NCI-H524 treated with DMSO at 0.1 percent for 48 hours (cell line): ENCODE measurements at regions not wholly inside any gene's neighbourhood (a gene's known extent, or its start where the extent isn't known, plus 50 kb on each side); places are given as distances from the start of the nearest gene placed in this dataset.

ENCODE experiments used
- DNase-seq: peaks from one replicate; lab custom pipeline; 2025; lab: John Stamatoyannopoulos, UW

DNA sequence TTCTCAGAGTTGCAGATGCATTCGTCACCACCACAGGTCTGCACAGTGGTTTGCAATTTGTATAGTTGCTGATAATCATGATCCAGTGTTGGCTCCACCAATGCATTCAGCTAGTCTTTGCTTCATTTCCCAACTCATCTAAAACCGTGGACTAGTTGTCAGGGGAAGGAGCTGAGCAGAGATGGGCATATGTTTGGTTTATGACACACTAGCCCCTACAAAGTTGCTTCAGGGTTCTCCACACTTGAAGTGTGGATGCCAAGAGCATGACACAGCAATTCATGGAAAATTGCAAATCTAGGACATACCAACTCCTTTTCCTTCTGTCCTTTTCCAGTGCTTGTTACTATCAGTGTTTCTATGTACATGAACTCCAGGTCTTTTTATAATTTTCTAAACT, 168.0 kb downstream of the TNFSF13B start:
- DNase-seq = no peak

- DNase-seq = peak; percentile 85
These were observed 170.0 kb downstream of the TNFSF13B start for GRCh38 chr13:108439556-108439955.

- DNase-seq = no peak
These were observed 174.9 kb downstream of the TNFSF13B start for GRCh38 chr13:108444448-108444847.

DNA sequence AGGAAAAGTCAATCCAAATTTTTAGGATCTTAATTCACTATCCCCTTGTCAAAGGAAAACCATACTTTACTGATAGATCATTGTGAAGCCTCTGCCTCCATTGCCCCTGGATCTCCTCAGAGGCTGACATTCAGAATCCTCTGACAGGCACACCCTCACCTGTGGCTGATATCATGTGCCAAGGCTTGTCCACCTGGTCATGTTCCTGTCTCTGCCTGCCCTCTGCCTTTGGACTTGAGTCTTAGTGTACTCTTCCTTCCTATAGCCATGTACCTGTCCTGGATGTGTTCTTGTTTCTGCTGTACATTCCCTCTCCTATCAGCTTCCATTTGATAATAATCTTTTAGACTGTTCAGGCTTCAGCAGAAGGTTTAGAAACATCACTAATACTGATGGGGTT, 179.4 kb downstream of the TNFSF13B start:
- DNase-seq = no peak

DNA sequence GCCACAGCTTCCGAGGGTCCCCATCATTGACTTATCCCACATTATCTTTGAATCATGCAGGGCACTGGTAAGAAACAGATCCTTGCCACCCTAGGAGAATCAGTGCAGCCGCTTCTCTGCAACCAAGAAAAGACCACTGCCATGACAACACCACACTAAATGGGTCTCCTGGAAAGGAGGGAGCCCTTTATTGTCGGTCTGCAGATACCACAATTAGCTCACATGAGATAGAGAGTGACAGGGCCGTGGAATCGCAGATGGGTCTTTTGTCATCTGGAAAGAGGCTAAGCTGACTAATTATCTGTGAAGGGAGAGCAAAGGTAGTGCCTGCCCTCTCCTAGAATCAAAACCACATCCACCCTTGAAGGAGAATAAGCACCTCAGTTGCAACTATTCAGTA, 178.3 kb upstream of the MYO16 start:
- no peak for DNase-seq

GRCh38 chr13:108455320-108455719, 174.1 kb upstream of the MYO16 start:
- no peak for DNase-seq

DNA sequence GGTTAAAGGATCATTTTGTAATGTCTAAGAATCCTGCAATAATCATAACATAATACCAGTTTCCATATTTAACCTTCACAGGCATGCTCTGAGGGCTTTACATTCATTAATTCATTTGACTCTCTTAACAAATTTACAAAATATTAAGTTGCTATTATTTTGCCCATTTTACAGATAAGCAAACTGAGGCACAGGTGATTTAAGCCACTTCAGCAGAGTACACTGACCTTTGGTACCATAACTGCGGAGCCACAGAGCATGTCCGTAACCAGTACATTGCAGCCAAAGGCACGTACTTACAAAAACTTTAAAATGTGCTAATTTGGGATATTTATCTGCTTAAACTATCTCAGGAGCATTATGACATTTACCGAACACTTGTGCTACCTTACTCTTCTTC, 169.4 kb upstream of the MYO16 start:
- no peak for DNase-seq

GRCh38 chr13:108460746-108461145, 168.7 kb upstream of the MYO16 start:
- DNase-seq = no peak

DNA sequence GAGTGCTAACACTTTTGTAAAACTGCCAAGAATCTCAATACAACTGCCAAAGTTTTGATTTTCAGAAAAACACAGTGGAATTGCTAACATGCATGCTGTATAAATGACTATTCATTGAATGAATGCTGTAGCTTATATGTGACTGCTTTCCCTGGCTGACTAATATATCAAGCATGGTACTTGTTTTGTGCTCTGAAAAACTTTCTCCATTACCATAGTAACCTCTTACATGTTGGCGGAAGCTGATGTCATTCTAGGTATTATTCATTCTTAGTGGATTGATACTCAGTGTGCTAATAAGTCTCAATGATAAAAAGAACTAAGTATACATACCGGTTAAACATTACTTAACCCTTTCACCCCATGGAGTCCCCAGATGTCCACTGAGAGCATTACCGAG, 166.1 kb upstream of the MYO16 start:
- DNase-seq = no peak

DNA sequence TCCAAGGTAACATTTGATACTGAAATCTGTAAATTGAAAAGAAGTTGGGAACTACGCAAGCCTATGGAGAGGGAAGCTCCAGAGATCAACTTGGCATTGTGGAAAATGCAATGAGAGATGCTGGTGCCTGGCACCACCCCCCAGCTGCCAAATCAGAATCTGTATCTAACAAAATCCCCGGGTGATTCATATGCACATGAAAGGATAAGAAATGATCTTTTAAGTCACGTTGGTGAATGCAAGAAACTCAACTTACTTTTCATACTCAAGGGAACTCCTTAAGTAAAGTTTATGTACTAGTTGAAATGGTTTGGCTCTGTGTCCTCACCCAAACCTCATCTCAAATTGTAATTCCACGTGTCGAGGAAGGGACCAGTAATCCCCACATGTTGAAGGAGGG, 158.5 kb upstream of the MYO16 start:
- no peak for DNase-seq

DNA sequence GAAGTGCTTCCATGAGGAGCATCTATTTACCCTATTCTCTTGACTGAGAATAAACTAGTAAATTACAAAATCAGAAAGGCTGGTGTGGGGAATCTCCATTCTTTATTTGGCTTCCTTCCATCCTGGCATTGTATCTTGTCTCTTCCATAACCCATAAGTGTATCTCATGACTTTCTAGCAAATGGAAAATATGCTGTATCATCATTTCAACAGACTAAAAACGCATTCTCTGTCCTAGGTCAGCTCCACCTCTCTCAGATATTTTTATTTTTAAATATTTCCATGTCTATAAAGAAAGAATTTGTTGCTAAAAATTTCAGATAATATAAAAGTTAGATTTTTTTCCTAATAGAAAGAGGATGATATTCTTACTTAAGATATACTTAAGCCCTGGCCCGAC, 154.2 kb upstream of the MYO16 start:
- DNase-seq = no peak

DNA sequence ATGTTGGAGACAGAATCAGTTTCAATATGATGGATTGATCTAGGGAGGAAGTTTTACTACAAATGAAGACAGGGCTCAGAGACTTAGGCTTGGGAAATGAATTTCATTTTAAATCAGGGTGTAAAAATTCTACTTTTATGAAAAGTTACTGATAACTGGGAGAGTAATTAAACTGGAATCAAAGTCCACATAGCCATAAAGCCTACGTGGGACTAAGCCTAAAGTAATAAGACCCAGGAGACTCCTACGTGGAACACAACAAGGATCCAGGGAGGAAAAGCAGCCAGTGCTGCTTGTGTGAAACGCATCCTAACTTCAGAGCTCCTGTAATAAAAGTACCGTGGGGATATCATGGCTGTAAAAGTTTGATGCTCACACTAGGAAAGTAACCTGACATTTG, 152.0 kb upstream of the MYO16 start:
- no peak for DNase-seq

DNA sequence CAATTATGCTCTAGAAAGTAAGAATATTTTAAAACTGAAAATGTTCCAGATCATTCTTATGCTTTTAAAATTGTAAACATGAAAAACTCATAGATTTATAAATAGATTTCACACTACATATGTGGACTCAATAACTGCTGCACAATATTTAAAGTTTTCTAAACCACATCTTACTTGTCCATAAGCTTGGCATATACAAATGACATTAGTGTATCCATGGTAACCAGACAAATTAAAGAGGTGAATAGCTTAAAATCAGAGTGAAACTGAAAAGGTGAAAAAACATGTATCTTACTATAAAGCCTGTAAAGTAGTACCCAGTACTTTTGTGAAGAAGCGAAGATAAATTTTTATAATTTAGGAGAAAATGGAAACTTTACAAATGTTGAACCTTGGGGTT, 151.2 kb upstream of the MYO16 start:
- no peak for DNase-seq

GRCh38 chr13:108483981-108484380, 145.4 kb upstream of the MYO16 start:
- no peak for DNase-seq

DNA sequence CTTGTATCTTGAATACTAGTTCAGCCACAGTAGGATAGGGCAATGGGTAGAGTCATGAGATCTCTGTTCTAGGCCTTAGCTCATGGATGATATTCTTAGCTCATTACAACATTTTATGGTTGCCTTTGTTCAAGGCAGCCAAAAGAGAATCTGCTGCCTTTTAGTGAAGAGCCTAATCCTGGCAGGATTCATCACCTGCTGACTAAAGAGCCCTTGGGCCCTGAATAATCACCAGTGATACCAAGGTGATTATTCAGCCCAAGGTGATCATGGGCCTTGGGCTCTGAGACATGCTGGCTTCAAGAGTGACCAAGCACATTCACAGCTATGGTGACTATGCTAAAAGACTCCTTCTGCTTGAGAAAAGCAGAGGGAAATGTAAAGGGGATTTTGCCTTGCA, 143.3 kb upstream of the MYO16 start:
- DNase-seq = no peak

GRCh38 chr13:108494991-108495645, 134.3 kb upstream of the MYO16 start:
- DNase-seq = no peak

DNA sequence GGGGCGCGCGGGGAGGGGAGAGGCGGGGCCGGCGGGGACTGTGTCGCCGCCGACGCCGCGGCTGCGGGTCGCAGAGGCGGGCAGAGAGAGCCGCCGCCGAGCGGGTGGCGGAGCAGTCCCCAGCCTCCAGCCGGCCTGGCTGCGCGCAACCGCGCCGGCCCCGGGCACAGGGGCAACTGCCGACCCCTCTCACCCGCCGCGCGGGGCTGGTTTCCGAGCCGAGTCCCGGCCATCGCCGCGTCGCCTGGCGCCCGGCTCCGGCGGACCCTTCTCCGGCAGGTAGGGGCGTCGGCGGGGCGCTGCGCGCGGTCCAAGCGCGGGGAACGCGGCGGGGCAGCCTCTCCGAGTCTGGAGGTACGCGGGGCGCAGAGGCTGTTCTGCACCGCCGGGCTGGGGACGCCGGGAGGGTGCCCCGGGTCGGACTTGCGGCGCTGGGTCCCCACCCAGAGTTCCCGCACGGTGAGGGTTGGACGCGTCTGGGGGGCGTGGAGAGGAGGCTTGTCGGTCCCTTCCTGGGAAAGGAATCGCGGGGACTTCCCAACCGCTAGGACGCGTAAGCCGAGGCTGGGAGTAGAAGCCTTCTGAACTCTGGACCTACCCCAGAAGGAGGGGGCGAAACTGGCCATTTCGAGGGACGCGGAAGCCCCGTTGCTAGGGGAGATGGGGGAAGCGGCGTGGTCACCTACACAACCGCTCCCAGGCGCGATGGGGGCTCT, 133.6 kb upstream of the MYO16 start:
- DNase-seq = no peak

DNA sequence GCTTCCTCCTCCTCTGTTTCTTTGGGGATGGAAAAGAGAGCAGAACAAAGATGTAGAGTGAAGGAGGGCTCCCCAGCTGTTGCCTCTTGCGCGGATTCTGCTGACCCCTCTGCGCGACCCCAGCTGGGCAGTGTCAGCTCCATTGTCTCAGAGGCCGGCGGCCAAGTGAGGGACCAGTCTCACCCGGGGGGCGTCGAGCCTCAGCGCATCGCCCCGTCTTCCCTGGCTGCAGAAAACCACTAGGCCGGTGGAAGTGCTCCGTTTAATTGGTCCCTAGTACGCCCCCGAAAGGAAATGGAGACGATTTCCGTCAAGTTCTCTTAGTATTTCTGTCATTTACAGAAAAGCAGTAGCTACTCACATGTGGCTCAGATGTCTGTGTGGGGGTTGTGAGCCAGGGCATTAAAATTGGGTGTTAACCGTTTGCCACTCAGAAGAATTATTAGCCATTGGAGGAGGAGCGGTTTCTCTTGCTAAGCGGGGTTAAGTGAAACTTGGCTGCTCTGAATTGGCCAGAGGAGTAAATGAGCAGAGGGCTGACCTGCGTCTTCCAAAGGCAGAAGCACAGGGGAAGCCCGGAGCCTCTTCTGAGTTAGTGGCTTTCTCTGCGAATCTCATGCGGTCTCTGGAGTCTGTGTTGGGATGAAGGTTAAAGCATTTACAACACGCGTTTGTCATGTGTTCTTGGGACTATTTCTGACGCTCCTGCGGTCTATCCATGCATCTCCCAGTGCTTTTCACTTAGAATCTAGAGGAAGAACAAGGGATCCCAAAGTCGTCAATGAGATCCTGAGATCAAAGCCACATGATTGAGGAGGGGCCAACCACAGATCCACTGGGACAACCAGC, 132.8 kb upstream of the MYO16 start:
- peak; percentile 37 for DNase-seq

- no peak for DNase-seq
These were observed 128.7 kb upstream of the MYO16 start for GRCh38 chr13:108500711-108501110.

- no peak for DNase-seq
These were observed 121.1 kb upstream of the MYO16 start for GRCh38 chr13:108508263-108508662.

GRCh38 chr13:108525827-108526226, 103.6 kb upstream of the MYO16 start:
- peak; percentile 93 for DNase-seq

DNA sequence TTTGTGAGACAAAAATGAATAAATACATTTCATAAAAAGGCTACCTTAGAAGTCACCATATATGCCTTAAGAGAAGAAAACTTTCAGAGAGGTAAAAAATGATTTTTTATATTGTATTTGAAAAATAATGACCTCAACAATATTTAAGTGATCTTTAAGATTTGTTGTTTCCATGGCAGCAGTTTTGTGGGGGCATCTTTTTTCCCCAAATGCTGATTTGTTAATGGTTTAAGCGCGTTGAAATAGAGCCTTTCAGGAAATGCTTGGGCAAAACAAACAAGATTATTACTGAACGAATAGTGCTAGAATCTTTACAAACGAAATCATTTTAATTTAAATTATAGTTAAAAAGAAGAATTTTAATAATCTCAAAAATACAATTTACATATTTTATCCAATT, 103.1 kb upstream of the MYO16 start:
- DNase-seq = no peak

- DNase-seq = peak; percentile 69
These were observed 101.6 kb upstream of the MYO16 start for GRCh38 chr13:108527844-108528243.
